ENCODE measurements at regions not wholly inside any gene's neighbourhood (a gene's known extent, or its start where the extent isn't known, plus 50 kb on each side); places are given as distances from the start of the nearest gene placed in this dataset.

- Histone ChIP-seq H3K4me2 (replicated peaks; ENCODE audit: extremely low read depth, low read length, poor library complexity, severe bottlenecking) (no peak overlapping the region), H2AFZ (ENCODE audit: insufficient read depth, low read depth, low read length, poor library complexity, severe bottlenecking) (no peak overlapping the region), H3K27ac (ENCODE audit: low read depth in 1 of 2, low read length in 2 of 2) (no peak overlapping the region), H3K4me1 (ENCODE audit: control insufficient read depth in 1 of 2, insufficient read depth in 2 of 2, low read length in 2 of 2) (no peaks in the 10 kb centered on the region), H4K20me1 (ENCODE audit: insufficient read depth, low read length) (no peaks in the 10 kb centered on the region), H3K36me3 (replicated peaks in 1 of 2; ENCODE audit: control insufficient read depth in 1 of 2, insufficient read depth in 2 of 2, low read length in 2 of 2) (no peaks in the 10 kb centered on the region), H3K79me2 (ENCODE audit: insufficient read depth, low read length) (no peaks in the 10 kb centered on the region), H3K9me3 (replicated peaks in 1 of 2; ENCODE audit: control insufficient read depth in 1 of 2, insufficient read depth in 1 of 2, low read length in 2 of 2) (peaks cover 0 to 14% of the 10 kb centered on the region in 2 donors), H3K27me3 (ENCODE audit: control insufficient read depth in 2 of 2, insufficient read depth in 2 of 2, low read length in 2 of 2) (no peaks in the 10 kb centered on the region), H3K4me3 (replicated peaks in 1 of 3; ENCODE audit: low read depth in 2 of 3, low read length in 3 of 3) (no peak overlapping the region), H3K9ac (ENCODE audit: insufficient read depth, low read length, poor library complexity, severe bottlenecking) (no peak overlapping the region)
- H3K27me3 Mint-ChIP-seq (ENCODE audit: low read depth in 3 of 3), result peaks cover 0 to 3% (median 0%) of the 10 kb centered on the region in 3 donors
- intact Hi-C loops (cut with micrococcal nuclease), result no loop called here
- TF ChIP-seq CTCF (IDR thresholded peaks at IDR 0.05), result no peak
- no peaks in the 10 kb centered on the region for H3K36me3 Mint-ChIP-seq
- no peak for DNase-seq
- WGBS (ENCODE audit: insufficient coverage), result 0% methylated on average over 1 of the region's 1 CpG
- no peak overlapping the region for H3K27ac Mint-ChIP-seq
- peaks cover 8 to 28% (median 13%) of the 10 kb centered on the region in 7 donors for H3K9me3 Mint-ChIP-seq
- no peak overlapping the region for H3K4me3 Mint-ChIP-seq
- H3K4me1 Mint-ChIP-seq, result no peaks in the 10 kb centered on the region
Observed at GRCh38 chr1:88089961-88090360, 594.1 kb upstream of the PKN2 start.

GRCh38 chr1:88098881-88099280 is 585.2 kb upstream of the PKN2 start:
- no peaks in the 10 kb centered on the region for H4K20me1 ChIP-seq (ENCODE audit: insufficient read depth, low read length)
- H2AFZ ChIP-seq (ENCODE audit: insufficient read depth, low read depth, low read length, poor library complexity, severe bottlenecking), result no peak overlapping the region
- H3K9me3 ChIP-seq (replicated peaks in 1 of 2; ENCODE audit: control insufficient read depth in 1 of 2, insufficient read depth in 1 of 2, low read length in 2 of 2), result no peaks in the 10 kb centered on the region
- H3K4me2 ChIP-seq (replicated peaks; ENCODE audit: extremely low read depth, low read length, poor library complexity, severe bottlenecking), result no peak overlapping the region
- Mint-ChIP-seq H3K9me3 (no peaks in the 10 kb centered on the region), H3K27me3 (ENCODE audit: low read depth in 3 of 3) (no peaks in the 10 kb centered on the region), H3K4me3 (no peak overlapping the region), H3K27ac (no peak overlapping the region), H3K4me1 (no peaks in the 10 kb centered on the region), H3K36me3 (no peaks in the 10 kb centered on the region)
- H3K27me3 ChIP-seq (ENCODE audit: control insufficient read depth in 2 of 2, insufficient read depth in 2 of 2, low read length in 2 of 2), result no peaks in the 10 kb centered on the region
- no peak overlapping the region for H3K9ac ChIP-seq (ENCODE audit: insufficient read depth, low read length, poor library complexity, severe bottlenecking)
- no peaks in the 10 kb centered on the region for H3K4me1 ChIP-seq (ENCODE audit: control insufficient read depth in 1 of 2, insufficient read depth in 2 of 2, low read length in 2 of 2)
- no CpG with 5 or more reads among the region's 3 CpGs for WGBS (ENCODE audit: insufficient coverage)
- intact Hi-C loops (cut with micrococcal nuclease), result no loop called here
- H3K27ac ChIP-seq (ENCODE audit: low read depth in 1 of 2, low read length in 2 of 2), result no peak overlapping the region
- H3K36me3 ChIP-seq (replicated peaks in 1 of 2; ENCODE audit: control insufficient read depth in 1 of 2, insufficient read depth in 2 of 2, low read length in 2 of 2), result no peaks in the 10 kb centered on the region
- TF ChIP-seq CTCF (IDR thresholded peaks at IDR 0.05), result no peak
- DNase-seq, result no peak
- H3K4me3 ChIP-seq (replicated peaks in 1 of 3; ENCODE audit: low read depth in 2 of 3, low read length in 3 of 3), result no peak overlapping the region
- no peaks in the 10 kb centered on the region for H3K79me2 ChIP-seq (ENCODE audit: insufficient read depth, low read length)

All from CD14-positive monocyte (primary cell).